ENCODE measurements at regions not wholly inside any gene's neighbourhood (a gene's known extent, or its start where the extent isn't known, plus 50 kb on each side); places are given as distances from the start of the nearest gene placed in this dataset.

DNA sequence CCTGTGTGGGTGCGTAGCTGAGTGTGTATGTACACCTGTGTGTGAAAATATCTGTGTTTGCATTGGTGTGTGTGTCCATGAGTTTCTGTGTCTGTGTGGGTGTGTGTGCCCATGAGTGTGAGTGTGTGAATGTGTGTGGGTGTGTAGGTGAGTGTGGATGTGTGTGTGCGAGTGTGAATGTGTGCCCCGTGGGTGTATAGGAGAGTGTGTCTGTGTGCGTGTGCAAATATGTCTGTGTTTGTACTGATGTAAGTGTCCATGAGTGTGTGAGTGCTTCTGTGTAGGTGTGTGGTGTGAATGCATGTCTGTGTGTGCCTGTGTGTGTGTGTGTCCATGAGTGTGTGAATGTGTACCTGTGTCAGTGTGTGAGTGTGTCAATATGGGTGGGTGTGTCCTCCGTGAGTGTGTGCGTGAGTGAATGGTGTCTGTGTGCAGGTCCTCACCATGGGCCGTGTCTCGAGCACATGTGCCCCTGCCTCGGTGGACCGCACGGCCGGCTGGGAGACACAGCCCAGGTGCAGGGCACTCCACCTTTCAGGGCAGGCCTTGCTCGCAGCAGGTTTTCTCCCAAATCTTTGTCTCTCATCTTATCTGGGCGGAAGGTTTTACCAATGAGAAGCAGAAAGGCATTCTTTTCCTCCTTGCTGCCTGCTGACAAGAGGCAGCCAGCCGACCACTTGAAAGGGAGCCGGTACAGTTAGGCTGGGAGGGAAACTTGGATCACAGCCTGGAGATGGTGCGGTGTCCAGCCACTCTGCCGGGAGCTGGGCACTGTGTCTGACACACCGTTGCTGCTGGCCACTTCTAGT is 107.1 kb upstream of the FAM20C start:
- no peak for DNase-seq (ENCODE audit: low read depth)

DNA sequence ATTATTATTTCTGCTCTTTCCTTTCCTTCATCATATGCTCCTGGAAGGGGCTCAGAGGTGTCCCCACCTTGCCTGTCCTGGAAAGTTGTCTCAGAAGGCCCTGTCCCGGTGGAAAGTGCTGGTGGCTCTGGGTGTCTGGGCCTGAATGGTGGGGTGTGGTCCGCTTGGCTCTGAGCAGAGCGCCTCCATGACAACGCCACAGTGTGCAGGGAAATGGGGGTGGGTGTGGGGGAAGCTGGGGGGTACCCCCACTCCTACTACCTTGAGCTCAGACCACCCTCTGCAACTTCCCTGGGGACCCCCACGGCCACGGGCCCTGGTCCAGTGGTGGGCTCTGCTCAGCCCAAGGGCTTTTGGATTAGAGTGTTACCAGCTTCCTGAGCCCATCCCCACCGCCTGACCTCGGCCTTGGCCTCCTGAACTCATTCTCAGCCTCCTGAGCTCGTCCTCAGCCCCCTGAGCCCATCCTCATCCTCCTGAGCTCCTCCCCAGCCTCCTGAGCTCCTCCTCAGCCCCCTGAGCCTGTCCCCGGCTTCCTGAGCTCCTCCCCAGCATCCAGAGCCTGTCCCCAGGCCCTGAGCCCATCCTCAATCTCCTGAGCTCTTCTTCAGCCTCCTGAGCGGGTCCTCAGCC is 106.4 kb upstream of the FAM20C start:
- DNase-seq (ENCODE audit: low read depth) = no peak

DNA sequence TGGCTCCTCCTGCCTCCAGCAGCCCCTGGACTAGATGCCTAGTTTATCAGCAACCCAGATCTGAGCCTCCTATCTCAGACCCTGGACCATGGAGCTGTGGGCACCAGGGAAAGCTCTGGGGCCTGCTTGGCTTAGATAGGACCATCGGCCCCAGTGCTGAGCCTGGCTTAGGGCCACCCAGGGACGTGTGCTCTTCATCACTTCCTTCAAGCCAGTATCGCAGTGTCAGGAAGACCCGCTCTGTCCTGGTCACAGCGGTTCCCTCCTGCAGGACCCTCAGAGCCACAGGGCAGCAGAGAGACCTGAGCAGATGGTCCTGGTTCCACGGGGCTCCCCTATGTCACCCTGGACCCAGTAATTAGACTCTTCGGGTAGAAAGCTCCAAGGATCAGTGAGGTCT is 105.7 kb upstream of the FAM20C start:
- no peak for DNase-seq (ENCODE audit: low read depth)

DNA sequence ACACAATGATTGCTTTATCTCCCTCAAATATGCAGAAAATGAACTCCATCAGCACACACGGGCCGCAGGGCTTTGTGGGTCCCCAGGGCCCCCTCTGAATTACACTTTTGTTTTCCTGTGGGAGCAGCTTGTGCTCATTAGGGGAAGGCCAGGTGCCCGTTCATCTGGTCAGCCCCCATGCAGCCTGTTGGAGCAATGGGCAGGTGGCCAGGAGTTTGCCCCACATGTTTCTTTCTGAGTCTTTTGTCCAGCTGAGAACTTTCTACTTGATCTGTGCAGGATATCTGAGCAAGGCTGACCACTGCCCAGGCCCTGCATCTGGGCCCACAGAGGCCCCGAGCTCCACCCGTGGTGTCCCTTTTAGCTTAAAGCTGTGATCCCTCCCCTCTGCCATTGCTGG is 105.3 kb upstream of the FAM20C start:
- no peak for DNase-seq (ENCODE audit: low read depth)

DNA sequence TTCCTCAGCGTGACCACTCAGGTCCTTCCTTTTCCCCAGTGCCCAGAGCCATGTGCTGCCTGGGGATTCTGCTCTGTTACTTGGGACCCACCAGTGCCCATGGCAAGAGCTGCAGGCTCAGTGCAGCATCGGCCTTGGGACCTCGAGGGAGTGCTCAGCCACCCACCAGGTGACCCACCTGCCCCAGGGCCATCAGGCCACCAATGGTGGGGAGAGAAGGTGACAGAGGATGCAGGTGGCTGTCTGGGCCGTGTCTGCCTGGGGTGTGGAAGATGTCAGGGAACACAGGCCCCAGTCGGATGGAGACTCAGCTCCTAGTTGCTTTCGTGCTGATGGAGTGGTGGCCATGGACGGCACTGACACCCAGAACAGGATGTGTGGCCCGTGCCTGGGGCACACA is 104.7 kb upstream of the FAM20C start:
- no peak for DNase-seq (ENCODE audit: low read depth)

DNA sequence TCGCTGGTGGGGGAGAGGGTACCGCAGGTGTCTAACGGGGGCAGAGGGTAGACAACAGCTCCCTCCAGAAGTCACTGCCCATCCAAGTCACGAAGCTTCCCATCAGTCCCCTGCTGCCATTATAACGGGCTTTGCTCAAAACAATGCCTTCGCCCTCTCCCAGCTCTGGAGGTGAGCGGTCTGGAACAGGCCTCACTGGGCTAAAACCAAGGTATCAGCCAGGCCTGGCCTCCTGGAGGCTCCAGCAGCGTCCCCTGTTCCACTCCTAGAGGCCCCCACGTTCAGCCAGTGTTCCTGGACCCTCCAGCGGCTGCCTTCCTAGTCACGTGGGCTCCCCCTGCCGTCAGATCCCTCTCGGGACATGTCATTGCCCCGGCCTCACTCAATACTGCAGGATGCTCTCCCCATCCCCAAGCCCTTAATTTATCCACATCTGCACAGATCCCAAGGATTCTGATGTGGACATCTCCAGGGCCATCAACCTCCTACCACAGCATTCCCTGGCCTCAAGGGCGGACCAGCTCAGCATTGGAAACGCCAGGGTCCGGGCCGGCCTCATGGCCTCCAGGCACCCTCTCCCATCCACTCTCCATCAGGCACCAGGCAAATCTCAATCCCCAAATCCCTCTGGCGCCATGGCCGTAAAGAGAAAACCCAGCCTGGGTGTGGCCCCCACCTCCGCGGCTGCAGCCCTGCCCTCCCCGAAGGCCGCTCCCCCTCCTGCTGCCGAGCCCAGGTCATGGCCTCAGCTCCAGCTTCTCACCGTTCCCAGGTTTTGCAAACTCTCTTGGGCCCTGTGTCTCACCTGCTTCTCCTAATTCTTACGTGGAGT is 104.1 kb upstream of the FAM20C start:
- no peak for DNase-seq (ENCODE audit: low read depth)

DNA sequence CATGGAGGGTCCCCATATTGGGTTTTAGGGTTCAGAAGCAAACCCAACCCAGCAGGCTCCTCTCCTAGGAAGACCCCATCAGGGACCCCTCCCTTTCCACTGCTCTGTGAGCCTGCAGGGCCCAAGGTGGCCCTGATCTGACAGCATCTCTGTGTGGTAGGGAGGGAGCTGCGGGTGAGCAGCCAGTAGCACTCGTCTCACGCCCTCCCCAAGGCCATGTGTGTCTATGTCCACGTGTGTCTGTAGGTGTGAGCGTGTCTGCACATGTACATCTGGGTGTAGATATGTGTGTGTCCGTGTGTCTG is 103.5 kb upstream of the FAM20C start:
- no peak for DNase-seq (ENCODE audit: low read depth)

DNA sequence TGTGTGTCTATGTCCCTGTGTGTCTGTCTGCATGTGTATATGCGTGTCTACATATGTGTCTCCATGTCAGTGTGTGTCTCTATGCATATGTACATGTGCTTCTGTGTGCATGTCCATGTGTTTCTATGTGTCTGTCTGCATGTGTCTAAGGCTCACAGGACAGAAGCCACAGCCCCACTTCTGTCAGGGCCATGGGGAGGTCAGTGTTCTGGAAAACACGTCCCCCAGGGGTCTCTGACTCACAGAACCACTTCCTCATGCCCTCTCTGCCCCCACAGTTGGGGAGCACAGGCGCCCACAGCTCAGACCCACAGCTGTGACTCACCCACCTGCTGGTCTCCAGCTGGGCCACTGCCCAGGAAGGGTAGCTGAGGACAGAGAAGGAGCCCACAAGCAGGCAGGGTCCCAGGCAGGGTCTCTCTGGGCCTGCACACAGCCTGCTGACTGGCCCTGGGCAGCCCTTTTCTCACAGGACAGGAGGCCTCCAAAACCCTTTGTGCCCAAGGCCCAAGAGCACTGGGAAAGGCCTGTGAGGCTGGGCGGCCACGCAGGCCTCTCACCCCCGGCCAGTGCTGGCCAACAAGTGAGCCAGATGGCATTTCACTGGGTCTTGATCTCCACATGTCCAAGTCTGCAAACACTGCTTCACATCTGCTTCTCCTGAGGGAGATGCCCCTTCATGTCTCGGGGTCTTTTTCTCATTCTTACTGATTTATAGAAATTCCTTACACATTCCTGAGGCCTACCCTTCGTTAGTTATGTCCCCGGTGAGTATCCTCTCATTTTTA is 102.9 kb upstream of the FAM20C start:
- DNase-seq (ENCODE audit: low read depth) = peak; percentile 79

DNA sequence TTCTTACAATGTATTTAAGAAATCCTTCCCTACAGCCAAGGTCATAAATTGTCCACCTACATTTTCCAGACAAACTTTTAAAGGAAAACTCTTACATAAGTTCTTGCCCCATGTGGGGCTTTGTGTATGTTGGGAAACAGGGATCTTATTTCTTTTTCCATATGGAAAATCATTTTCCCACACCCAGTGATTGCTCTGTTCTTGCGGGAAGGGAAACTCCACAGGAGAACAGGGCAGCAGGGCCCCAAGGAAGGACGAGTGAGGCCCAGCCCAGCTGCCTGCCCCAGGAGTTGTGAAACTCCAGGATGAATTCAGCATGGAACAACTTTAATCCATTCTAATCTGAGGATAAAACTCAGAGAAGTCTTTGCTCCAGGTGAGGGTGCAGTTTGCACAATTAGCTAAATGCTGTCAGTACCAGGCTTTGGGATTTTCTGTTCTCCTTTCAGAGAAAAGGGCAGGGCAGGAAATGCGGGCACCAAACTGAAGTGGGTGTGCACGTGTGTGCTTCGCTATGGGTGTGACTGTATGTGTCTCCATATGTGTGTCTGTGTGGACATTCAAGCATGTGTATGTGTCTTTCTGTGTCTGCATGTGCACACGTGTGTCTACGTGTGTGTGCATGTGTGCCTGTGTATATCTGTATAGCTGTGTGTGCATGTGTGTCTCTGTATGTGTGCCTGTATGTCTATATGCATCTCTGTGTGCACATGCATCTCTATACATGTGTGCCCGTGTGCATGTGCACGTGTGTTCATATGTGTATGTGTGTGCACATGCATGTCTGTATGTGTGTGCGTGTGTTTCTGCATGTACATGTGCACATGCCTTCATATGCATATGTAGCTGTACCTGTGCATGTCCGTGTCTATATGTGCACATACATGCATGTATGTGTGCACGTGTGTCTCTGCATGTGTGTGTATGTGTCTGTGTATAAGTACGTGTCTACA is 102.0 kb upstream of the FAM20C start:
- no peak for DNase-seq (ENCODE audit: low read depth)

DNA sequence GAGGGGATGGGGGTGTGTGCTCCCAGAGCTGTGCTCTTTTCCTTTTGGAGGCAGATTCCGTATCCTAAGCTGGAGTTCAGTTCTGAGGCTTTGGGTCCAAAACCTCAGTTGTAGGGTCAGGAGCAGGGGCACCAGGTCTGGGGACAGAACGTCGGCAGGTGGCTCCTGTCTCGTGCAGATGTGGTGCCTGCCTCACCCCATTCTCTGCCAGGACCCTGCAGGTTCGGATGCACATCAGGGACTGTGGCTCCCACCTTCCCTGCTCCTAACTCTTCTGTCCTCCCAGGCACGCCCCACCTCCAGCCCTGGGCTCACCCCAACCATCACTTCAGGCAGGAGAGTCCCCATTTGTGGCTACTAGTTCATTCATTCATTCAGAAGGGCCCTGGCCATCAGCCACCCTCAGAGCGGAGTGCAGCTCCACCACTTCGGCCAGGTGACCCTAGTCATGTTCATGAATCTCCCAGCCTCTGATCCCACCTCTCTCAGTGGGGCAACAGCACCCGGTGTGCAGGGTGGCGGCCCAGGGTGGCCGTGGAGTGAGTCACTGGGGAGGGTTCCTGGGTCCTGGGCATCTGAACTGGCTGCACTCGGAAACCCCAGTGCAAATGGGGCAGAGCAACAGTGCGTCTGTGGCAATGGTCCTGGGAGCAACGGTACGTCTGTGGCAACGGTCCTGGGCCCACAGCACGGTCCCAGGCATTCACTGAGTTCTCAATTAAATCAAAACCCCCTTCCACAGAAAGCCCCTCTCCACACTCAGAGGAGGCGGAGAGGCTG is 100.8 kb upstream of the FAM20C start:
- no peak for DNase-seq (ENCODE audit: low read depth)

DNA sequence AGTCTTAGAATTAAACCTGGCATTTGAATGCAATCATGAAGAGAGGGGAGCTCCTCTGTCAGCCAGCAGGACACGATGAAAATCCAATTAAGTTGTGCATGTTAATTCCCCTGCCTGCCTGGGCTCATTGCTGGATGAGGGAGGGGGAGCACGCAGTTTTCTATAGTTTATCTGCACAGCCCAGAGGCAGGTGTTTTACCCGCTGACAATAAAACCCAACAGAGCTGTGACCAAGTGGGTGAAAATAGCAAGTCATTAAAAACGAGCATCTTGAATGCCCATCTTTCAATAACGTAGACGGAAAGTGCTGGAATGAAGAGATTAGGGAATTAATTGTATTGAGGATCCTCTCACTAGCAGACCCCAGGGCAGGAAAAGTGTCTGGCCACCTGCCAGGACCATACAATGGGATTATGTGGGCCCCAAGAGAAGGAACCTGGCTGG is 100.1 kb upstream of the FAM20C start:
- DNase-seq (ENCODE audit: low read depth) = no peak

DNA sequence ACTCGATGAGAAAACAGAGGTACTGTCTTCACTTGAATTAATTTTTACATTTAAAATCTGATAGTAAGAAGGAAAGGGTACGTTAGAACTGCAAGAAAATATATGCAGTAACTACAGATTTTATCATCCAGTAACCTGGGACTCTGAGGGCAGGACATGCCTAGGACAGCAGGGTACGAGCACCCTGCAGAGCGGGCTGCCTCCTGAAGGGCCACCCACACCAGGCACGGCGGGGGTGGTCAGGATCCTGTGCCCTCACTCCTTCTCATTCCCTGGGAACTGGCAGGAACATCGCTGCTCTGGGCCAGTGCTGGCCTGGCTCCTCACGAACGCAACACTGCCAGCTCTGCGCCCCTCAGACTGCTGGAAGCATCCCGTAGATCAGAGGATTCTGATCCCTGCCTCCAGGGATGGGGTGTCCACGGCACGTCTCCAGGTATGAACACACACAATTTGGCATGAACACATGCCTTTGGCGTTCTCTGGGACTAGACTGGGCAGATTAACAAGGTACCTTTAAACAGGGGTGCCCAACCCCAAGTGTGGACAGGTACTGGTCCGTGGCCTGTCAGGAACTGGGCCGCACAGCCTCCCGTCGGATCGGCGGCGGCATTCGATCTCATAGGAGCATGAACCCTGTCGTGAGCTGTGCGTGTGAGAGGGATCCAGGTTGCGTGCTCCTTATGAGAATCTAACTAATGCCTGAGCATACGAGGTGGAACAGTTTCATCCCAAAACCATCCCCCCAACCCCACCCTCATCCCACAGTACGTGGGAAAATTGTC is 99.3 kb upstream of the FAM20C start:
- no peak for DNase-seq (ENCODE audit: low read depth)

DNA sequence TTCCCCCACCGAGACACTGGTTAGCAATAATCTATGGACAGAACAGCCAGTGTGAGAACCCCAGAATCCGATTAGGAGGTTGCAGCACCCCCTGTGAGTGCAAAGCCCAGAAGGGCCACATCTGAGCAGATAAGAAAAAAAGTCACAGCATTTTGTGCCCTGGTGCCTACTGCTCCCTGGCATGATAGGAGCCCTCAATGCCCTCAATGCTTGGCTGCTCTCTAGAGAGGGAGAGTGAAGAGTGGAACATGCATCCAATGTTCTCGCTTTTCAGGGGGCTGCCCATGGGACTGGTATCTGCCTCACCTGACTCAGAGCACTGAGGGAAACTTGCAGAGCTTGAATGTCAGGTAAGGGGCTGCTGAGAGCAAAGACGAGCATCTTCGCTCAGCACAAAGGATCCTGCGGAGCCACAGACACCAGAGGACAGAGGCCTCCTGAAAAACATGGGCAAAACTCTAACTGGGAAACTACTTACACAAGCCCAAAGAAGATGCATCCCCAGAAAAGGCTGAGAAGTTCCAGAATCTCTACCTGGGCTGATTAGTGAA is 98.0 kb upstream of the FAM20C start:
- DNase-seq (ENCODE audit: low read depth) = no peak

DNA sequence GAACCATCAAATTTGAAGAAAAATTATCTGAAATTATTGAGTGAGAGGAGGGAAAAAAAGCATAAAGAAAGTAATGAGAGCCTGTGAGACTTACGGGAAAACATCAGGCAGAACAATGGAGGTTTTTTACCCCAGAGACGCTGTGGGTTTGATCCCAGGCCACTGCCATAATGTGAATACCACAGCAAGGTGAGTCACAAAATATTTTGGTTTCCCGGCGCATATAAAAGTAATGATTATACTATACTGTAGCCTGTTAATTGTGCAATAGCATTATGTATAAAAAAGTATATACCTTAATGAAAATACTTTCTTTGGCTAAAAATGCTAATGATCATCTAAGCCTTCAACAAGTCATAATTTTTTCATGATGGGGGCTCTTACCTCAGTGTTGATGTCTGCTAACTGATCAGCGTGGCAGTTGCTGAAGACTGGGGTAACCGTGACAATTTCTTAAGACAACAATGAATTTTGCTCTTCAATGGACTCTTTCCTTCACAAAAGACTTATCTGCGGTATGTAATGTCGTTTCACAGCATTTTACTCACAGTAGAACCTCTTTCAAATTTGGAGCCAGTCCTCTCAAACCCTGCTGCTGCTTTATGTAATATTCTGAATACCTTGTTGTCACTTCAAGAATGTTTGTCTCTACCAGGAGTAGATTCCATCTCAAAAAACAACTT is 97.0 kb upstream of the FAM20C start:
- DNase-seq (ENCODE audit: low read depth) = no peak

DNA sequence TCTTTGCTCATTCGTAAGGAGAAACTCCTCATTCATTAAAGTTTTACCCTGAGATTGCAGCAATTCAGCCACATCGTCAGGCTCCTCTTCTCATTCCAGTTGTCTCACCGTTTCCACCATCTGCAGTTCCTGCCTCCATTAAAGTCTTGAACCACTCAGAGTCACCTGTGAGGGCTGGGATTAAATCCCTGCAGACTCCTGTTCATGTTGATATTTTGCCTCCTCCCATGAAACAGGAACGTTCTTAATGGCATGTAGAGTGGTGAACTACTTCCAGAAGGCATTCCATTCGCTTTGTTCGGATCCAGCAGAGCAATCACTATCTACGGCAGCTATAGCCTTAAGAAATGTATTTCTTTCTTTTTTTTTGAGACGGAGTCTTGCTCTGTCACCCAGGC is 96.5 kb upstream of the FAM20C start:
- DNase-seq (ENCODE audit: low read depth) = no peak

DNA sequence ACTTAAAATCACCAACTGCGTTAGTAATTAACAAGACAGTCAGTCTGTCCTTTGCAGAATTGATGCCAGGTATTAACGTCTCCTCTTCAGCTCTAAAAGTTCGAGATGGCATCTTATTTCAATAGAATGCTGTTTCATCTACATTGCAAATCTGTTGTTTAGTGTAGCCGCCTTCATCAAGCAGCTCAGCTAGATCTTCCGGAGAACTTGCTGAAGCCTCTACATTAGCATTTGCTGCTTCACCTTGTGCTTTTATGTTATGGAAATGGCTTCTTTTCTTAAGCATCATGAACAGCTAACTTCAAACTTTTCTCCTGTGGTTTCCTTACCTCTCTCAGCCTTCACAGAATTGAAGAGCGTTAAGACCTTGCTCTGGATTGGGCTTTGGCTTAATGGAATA is 95.5 kb upstream of the FAM20C start:
- no peak for DNase-seq (ENCODE audit: low read depth)

DNA sequence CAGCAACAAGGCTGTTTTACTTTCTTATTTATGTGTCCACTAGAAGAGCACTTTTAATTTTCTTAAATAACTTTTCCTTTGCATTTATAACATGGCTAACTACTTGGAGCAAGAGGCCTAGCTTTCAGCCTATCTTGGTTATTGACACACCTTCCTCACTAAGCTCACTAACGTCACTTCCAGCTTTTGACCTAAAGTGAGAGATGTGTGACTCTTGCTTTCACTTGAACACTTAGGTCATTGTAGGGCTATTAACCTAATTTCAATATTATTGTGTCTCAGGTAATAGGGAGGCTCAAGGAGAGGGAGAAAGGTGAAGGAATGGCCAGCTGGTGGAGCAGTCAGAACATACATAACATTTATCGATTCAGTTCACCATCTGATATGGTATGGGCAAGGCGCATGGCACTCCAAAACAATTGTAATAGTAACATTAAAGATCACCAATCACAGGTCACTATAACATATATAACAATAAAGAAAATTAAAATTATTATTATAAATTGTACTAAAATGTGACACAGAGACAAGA is 95.0 kb upstream of the FAM20C start:
- DNase-seq (ENCODE audit: low read depth) = no peak
